SK-N-SH treated with all-trans-retinoic acid at 6 μM for 48 hours (cell line): ENCODE measurements at regions not wholly inside any gene's neighbourhood (a gene's known extent, or its start where the extent isn't known, plus 50 kb on each side); places are given as distances from the start of the nearest gene placed in this dataset.

Source experiments
- ATAC-seq: fragments of 200-7000 bp; cut with Tn5 transposase; 3 replicates; pipeline ENCODE4 v1.9.1; 2020; ENCODE audit warnings: mild to moderate bottlenecking, moderate library complexity
- ARNTL ChIP-seq: fragments of 450-650 bp; formaldehyde crosslinking; IDR thresholded peaks from 2 replicates; pipeline ENCODE4 v1.5.0; 2020; ENCODE audit warnings: low read depth, mild to moderate bottlenecking, moderate library complexity, borderline replicate concordance
- BACH2 ChIP-seq: fragments of 250-450 bp; sonication (Bioruptor Pico); IDR thresholded peaks from 2 replicates; pipeline ENCODE4 v1.9.0; 2021; ENCODE audit warnings: mild to moderate bottlenecking, borderline replicate concordance
- CREB5 ChIP-seq: fragments of 250-450 bp; sonication (Bioruptor Pico); IDR thresholded peaks from 2 replicates; pipeline ENCODE4 v1.5.1; 2020; ENCODE audit warnings: low read depth, mild to moderate bottlenecking, moderate library complexity
- CSDC2 ChIP-seq: fragments of 250-450 bp; sonication (Bioruptor Pico); IDR thresholded peaks from 2 replicates; pipeline ENCODE4 v1.5.0; 2020; ENCODE audit warnings: mild to moderate bottlenecking, moderate library complexity
- CSRNP3 ChIP-seq: fragments of 250-450 bp; sonication (Bioruptor Pico); IDR thresholded peaks from 2 replicates; pipeline ENCODE4 v1.5.1; 2021; ENCODE audit warnings: mild to moderate bottlenecking, moderate library complexity
- ESRRG ChIP-seq: fragments of 250-450 bp; sonication (Bioruptor Pico); IDR thresholded peaks from 2 replicates; pipeline ENCODE4 v1.6.1; 2021; ENCODE audit warnings: mild to moderate bottlenecking
- ISL1 ChIP-seq: fragments of 250-450 bp; sonication (Bioruptor Pico); IDR thresholded peaks from 2 replicates; pipeline ENCODE4 v2.1.2; 2022; ENCODE audit warnings: mild to moderate bottlenecking, moderate library complexity
- OSR1 ChIP-seq: fragments of 250-450 bp; sonication (Bioruptor Pico); IDR thresholded peaks from 2 replicates; pipeline ENCODE4 v1.8.0; 2022; ENCODE audit warnings: moderate library complexity, mild to moderate bottlenecking, inconsistent platforms
- POU6F1 ChIP-seq: fragments of 250-450 bp; sonication (Bioruptor Pico); IDR thresholded peaks from 2 replicates; pipeline ENCODE4 v1.8.0; 2021; ENCODE audit warnings: low read depth, mild to moderate bottlenecking, moderate library complexity, borderline replicate concordance
- PPARA ChIP-seq: fragments of 250-450 bp; sonication (Bioruptor Pico); IDR thresholded peaks from 2 replicates; pipeline ENCODE4 v1.5.0; 2020; ENCODE audit warnings: mild to moderate bottlenecking, borderline replicate concordance
- RARB ChIP-seq: fragments of 250-450 bp; sonication (Bioruptor Pico); IDR thresholded peaks from 2 replicates; pipeline ENCODE4 v1.8.0; 2021; ENCODE audit warnings: mild to moderate bottlenecking, moderate library complexity
- SNAI2 ChIP-seq: fragments of 250-450 bp; sonication (Bioruptor Pico); IDR thresholded peaks from 2 replicates; pipeline ENCODE4 v1.5.0; 2020; ENCODE audit warnings: mild to moderate bottlenecking, moderate library complexity
- TCF4 ChIP-seq: fragments of 250-450 bp; sonication (Bioruptor Pico); IDR thresholded peaks from 2 replicates; pipeline ENCODE4 v1.8.0; 2021; ENCODE audit warnings: mild to moderate bottlenecking, moderate library complexity, borderline replicate concordance
- TOX ChIP-seq: fragments of 250-450 bp; sonication (Bioruptor Pico); IDR thresholded peaks from 2 replicates; pipeline ENCODE4 v1.8.0; 2021; ENCODE audit warnings: mild to moderate bottlenecking, moderate library complexity, borderline replicate concordance
- TSHZ2 ChIP-seq: fragments of 250-450 bp; sonication (Bioruptor Pico); IDR thresholded peaks from 2 replicates; pipeline ENCODE4 v1.5.0; 2020; ENCODE audit warnings: mild to moderate bottlenecking, moderate library complexity
- ZC3H10 ChIP-seq: fragments of 250-450 bp; sonication (Bioruptor Pico); IDR thresholded peaks from 2 replicates; pipeline ENCODE4 v1.5.1; 2021; ENCODE audit warnings: mild to moderate bottlenecking, moderate library complexity
- ZFP3 ChIP-seq: fragments of 250-450 bp; sonication (Bioruptor Pico); IDR thresholded peaks from 2 replicates; pipeline ENCODE4 v1.5.0; 2020; ENCODE audit warnings: mild to moderate bottlenecking, moderate library complexity
- ZNF565 ChIP-seq: fragments of 450-650 bp; formaldehyde crosslinking; conservative IDR thresholded peaks from 2 replicates; pipeline ENCODE4 v1.5.0; 2020; ENCODE audit warnings: low read depth, mild to moderate bottlenecking, moderate library complexity
- ZNF70 ChIP-seq: fragments of 450-650 bp; formaldehyde crosslinking; IDR thresholded peaks from 2 replicates; pipeline ENCODE4 v1.5.0; 2020; ENCODE audit warnings: mild to moderate bottlenecking, moderate library complexity
- ZNF8 ChIP-seq: fragments of 450-650 bp; formaldehyde crosslinking; IDR thresholded peaks from 2 replicates; pipeline ENCODE4 v1.5.0; 2020; ENCODE audit warnings: mild to moderate bottlenecking, moderate library complexity

- no peak for TF ChIP-seq CSRNP3 (CRISPR knock-in tag)
- TF ChIP-seq ESRRG, result no peak
- no peak for TF ChIP-seq CREB5 (CRISPR knock-in tag)
- no peak for TF ChIP-seq OSR1 (CRISPR knock-in tag)
- TF ChIP-seq ARNTL (CRISPR knock-in tag), result no peak
- TF ChIP-seq ZFP3 (CRISPR knock-in tag), result no peak
- TF ChIP-seq CSDC2, result no peak
- no peak for TF ChIP-seq ISL1
- no peak for TF ChIP-seq TCF4 (CRISPR knock-in tag)
- no peak for TF ChIP-seq ZNF565 (CRISPR knock-in tag)
- TF ChIP-seq POU6F1, result no peak
- no peak for TF ChIP-seq ZNF8 (CRISPR knock-in tag)
- TF ChIP-seq TSHZ2, result no peak
- no peak for TF ChIP-seq ZC3H10 (CRISPR knock-in tag)
- no peak for TF ChIP-seq TOX
- no peak for TF ChIP-seq ZNF70 (CRISPR knock-in tag)
- TF ChIP-seq PPARA, result no peak
- ATAC-seq, result no peak
Measured at GRCh38 chr12:89263900-89264299, 88.4 kb downstream of the DUSP6 start.

- ATAC-seq, result no peak
- TF ChIP-seq POU6F1 (no peak), ARNTL (CRISPR knock-in tag) (no peak), ESRRG (no peak), CREB5 (CRISPR knock-in tag) (no peak), ZNF70 (CRISPR knock-in tag) (no peak), PPARA (no peak), TOX (no peak)
Measured at GRCh38 chr12:89262855-89263552, 89.3 kb downstream of the DUSP6 start.

GRCh38 chr12:89261982-89262381 is 90.3 kb downstream of the DUSP6 start:
- no peak for TF ChIP-seq ZC3H10 (CRISPR knock-in tag)
- TF ChIP-seq SNAI2 (CRISPR knock-in tag), result no peak
- no peak for TF ChIP-seq BACH2
- TF ChIP-seq CSDC2, result no peak
- no peak for TF ChIP-seq ZNF565 (CRISPR knock-in tag)
- TF ChIP-seq POU6F1, result no peak
- no peak for TF ChIP-seq ZFP3 (CRISPR knock-in tag)
- TF ChIP-seq RARB, result no peak
- ATAC-seq, result no peak
